Small intestine (tissue), 7 donors: ENCODE measurements at regions not wholly inside any gene's neighbourhood (a gene's known extent, or its start where the extent isn't known, plus 50 kb on each side); places are given as distances from the start of the nearest gene placed in this dataset.

Source experiments
- DNase-seq, 2 donors: peaks; one replicate each; pipeline versions ENCODE4 v3.0.0 to v3.0.0-alpha.2; 2013
- FAIRE-seq: peaks from 2 replicates; lab custom pipeline; 2012; peaks lifted over from hg19 to GRCh38; lab: Jason Lieb, UNC
- H3K27ac ChIP-seq, 3 donors: one replicate each; pipeline ENCODE4 v1.5.1; 2013; ENCODE audit warnings: low read length in 2 of 3, mild to moderate bottlenecking in 2 of 3, control low read depth in 1 of 3, inconsistent platforms in 1 of 3, low read depth in 1 of 3, moderate library complexity in 1 of 3
- H3K27me3 ChIP-seq, 3 donors: one replicate each; pipeline ENCODE4 v1.6.1; 2013; ENCODE audit warnings: low read length in 3 of 3, inconsistent platforms in 1 of 3; ENCODE audit not compliant: control insufficient read depth in 3 of 3, insufficient read depth in 3 of 3
- H3K36me3 ChIP-seq, 3 donors: one replicate each; pipeline ENCODE4 v1.6.1; 2013; ENCODE audit warnings: low read length in 3 of 3, inconsistent platforms in 1 of 3, low read depth in 1 of 3, mild to moderate bottlenecking in 1 of 3, moderate library complexity in 1 of 3; ENCODE audit not compliant: control insufficient read depth in 3 of 3, insufficient read depth in 2 of 3
- H3K4me1 ChIP-seq, 3 donors: one replicate each; pipeline ENCODE4 v1.6.1; 2013; ENCODE audit warnings: low read length in 2 of 3, inconsistent platforms in 1 of 3, low read depth in 1 of 3, mild to moderate bottlenecking in 1 of 3, moderate library complexity in 1 of 3; ENCODE audit not compliant: control insufficient read depth in 3 of 3, insufficient read depth in 2 of 3
- H3K4me3 ChIP-seq, 3 donors: one replicate each; pipeline ENCODE4 v1.5.1; 2013; ENCODE audit warnings: low read length in 3 of 3, control low read depth in 1 of 3, inconsistent platforms in 1 of 3, low read depth in 1 of 3, mild to moderate bottlenecking in 1 of 3, moderate library complexity in 1 of 3
- H3K9me3 ChIP-seq, 2 donors: one replicate each; pipeline ENCODE4 v1.6.1; 2013; ENCODE audit warnings: low read depth in 1 of 2, low read length in 1 of 2; ENCODE audit not compliant: control insufficient read depth in 2 of 2, insufficient read depth in 1 of 2
- WGBS, 3 donors: extraction: QIAGEN DNeasy Blood & Tissue Kit; methylation state at CpG; one replicate each; pipeline ENCODE4 v1.1.7; 2013; 5-methylcytosine and 5-hydroxymethylcytosine counted together
- donor health status: healthy with polysubstance abuse.
- donor health status: control.
- donor health status: control.
- donor health status: Bipolar disorder and iron deficiency.
- donor health status: healthy.

- H3K9me3 ChIP-seq, result no peaks in the 10 kb centered on the region
- H3K4me1 ChIP-seq, result no peaks in the 10 kb centered on the region
- no peak overlapping the region for H3K27ac ChIP-seq
- no peaks in the 10 kb centered on the region for H3K27me3 ChIP-seq
- H3K4me3 ChIP-seq, result no peak overlapping the region
- FAIRE-seq (no peak), DNase-seq (no peak)
- no peaks in the 10 kb centered on the region for H3K36me3 ChIP-seq
- WGBS, 3 donors, result 43 to 60% (median 45%) methylated on average over 3 of the region's 3 CpGs
These were observed 185.3 kb downstream of the TMEM132E start for GRCh38 chr17:34764716-34765115.

- no peaks in the 10 kb centered on the region for H3K4me1 ChIP-seq
- DNase-seq, result no peak
- no peak overlapping the region for H3K27ac ChIP-seq
- H3K36me3 ChIP-seq, result no peaks in the 10 kb centered on the region
- 67 to 72% (median 68%) methylated on average over 7 of the region's 7 CpGs for WGBS, 3 donors
- H3K9me3 ChIP-seq, result no peaks in the 10 kb centered on the region
- no peaks in the 10 kb centered on the region for H3K27me3 ChIP-seq
- FAIRE-seq, result no peak
- no peak overlapping the region for H3K4me3 ChIP-seq
These were observed 184.6 kb downstream of the TMEM132E start for GRCh38 chr17:34763728-34764665.

GRCh38 chr17:34762078-34762477, 182.7 kb downstream of the TMEM132E start:
- Histone ChIP-seq H3K27ac (no peak overlapping the region), H3K4me1 (no peaks in the 10 kb centered on the region), H3K36me3 (no peaks in the 10 kb centered on the region), H3K4me3 (no peak overlapping the region), H3K27me3 (peaks cover 0 to 1% (median 0%) of the 10 kb centered on the region in 3 donors), H3K9me3 (no peaks in the 10 kb centered on the region)
- DNase-seq (no peak), FAIRE-seq (no peak)
- 68 to 70% (median 69%) methylated on average over 3 of the region's 3 CpGs for WGBS, 3 donors

GRCh38 chr17:34761646-34762045, 182.3 kb downstream of the TMEM132E start:
- FAIRE-seq, result no peak
- Histone ChIP-seq H3K27ac (no peak overlapping the region), H3K4me1 (no peaks in the 10 kb centered on the region), H3K27me3 (peaks cover 0 to 5% (median 0%) of the 10 kb centered on the region in 3 donors), H3K36me3 (no peaks in the 10 kb centered on the region), H3K9me3 (no peaks in the 10 kb centered on the region), H3K4me3 (no peak overlapping the region)
- WGBS, 3 donors, result 61 to 67% (median 66%) methylated on average over 4 of the region's 4 CpGs
- no peak for DNase-seq

- no peaks in the 10 kb centered on the region for H3K4me1 ChIP-seq
- peaks cover 0 to 5% (median 0%) of the 10 kb centered on the region in 3 donors for H3K27me3 ChIP-seq
- H3K36me3 ChIP-seq, result no peaks in the 10 kb centered on the region
- H3K4me3 ChIP-seq, result no peak overlapping the region
- FAIRE-seq (no peak), DNase-seq (no peak)
- 21 to 45% (median 21%) methylated on average over 3 of the region's 3 CpGs for WGBS, 3 donors
- no peak overlapping the region for H3K27ac ChIP-seq
- no peaks in the 10 kb centered on the region for H3K9me3 ChIP-seq
These were observed 181.6 kb downstream of the TMEM132E start for GRCh38 chr17:34760931-34761495.

- Histone ChIP-seq H3K36me3 (no peaks in the 10 kb centered on the region), H3K4me3 (no peak overlapping the region), H3K27me3 (peaks cover 0 to 8% (median 0%) of the 10 kb centered on the region in 3 donors), H3K4me1 (no peaks in the 10 kb centered on the region), H3K27ac (no peak overlapping the region), H3K9me3 (no peaks in the 10 kb centered on the region)
- WGBS, 3 donors, result 59 to 70% (median 61%) methylated on average over 4 of the region's 4 CpGs
- FAIRE-seq (no peak), DNase-seq (no peak)
These were observed 179.3 kb downstream of the TMEM132E start for GRCh38 chr17:34758718-34759117.

- DNase-seq (no peak), FAIRE-seq (no peak)
- Histone ChIP-seq H3K36me3 (no peaks in the 10 kb centered on the region), H3K27me3 (peaks cover 0 to 8% (median 0%) of the 10 kb centered on the region in 3 donors), H3K4me1 (no peaks in the 10 kb centered on the region), H3K9me3 (no peaks in the 10 kb centered on the region), H3K4me3 (no peak overlapping the region), H3K27ac (no peak overlapping the region)
- WGBS, 3 donors, result 58 to 70% (median 65%) methylated on average over 3 of the region's 3 CpGs
These were observed 178.9 kb downstream of the TMEM132E start for GRCh38 chr17:34758316-34758715.

- FAIRE-seq (no peak), DNase-seq (no peak)
- 74 to 81% (median 75%) methylated on average over 5 of the region's 5 CpGs for WGBS, 3 donors
- no peaks in the 10 kb centered on the region for H3K36me3 ChIP-seq
- no peaks in the 10 kb centered on the region for H3K9me3 ChIP-seq
- H3K4me1 ChIP-seq, result no peaks in the 10 kb centered on the region
- no peak overlapping the region for H3K4me3 ChIP-seq
- no peak overlapping the region for H3K27ac ChIP-seq
- H3K27me3 ChIP-seq, result peaks cover 0 to 8% (median 0%) of the 10 kb centered on the region in 3 donors
These were observed 178.2 kb downstream of the TMEM132E start for GRCh38 chr17:34757611-34758010.
